H54 (cell line): ENCODE measurements at regions not wholly inside any gene's neighbourhood (a gene's known extent, or its start where the extent isn't known, plus 50 kb on each side); places are given as distances from the start of the nearest gene placed in this dataset.
"Not testable (repeated sequence)": the region's sequence is repeated elsewhere in the genome, so short reads cannot be mapped to it uniquely, and the experiment has no call there.

Source experiments
- DNase-seq: peaks from one replicate; pipeline ENCODE4 v3.0.0; 2011; ENCODE audit warnings: low spot score, mixed read lengths; ENCODE audit not compliant: insufficient read length
- FAIRE-seq: peaks from 3 replicates; lab custom pipeline; 2011; peaks lifted over from hg19 to GRCh38; lab: Jason Lieb, UNC
- POLR2A ChIP-seq: IDR thresholded peaks from 2 replicates; pipeline ENCODE4 v1.6.1; 2011; ENCODE audit warnings: low read depth, mild to moderate bottlenecking, low read length

DNA sequence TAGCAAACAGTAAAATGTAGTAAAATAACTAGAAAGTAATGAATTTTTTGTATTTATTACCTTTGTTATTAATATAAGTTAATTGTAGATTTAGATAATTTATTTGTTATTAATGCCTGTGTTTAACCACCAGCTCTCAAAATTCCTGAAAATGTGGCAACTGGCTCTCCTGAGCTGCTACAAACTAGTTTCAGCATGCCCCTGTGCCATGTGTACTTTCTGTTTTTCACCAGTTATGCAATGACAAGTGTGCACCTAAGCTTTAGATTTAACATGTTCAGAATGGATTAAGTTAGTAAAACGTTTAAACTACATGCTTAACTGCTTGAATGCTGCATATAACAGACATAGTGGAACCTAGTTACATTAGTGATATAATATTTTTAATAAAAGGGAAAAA, 88.1 kb downstream of the POSTN start:
- FAIRE-seq (no peak), DNase-seq (no peak)
- TF ChIP-seq POLR2A = no peak

- TF ChIP-seq POLR2A = no peak
- FAIRE-seq (no peak), DNase-seq (no peak)
Measured at GRCh38 chr13:37505531-37505930, 93.0 kb downstream of the POSTN start.

- FAIRE-seq = no peak
- no peak for TF ChIP-seq POLR2A
- DNase-seq = no peak
Measured at GRCh38 chr13:37504251-37504650, 94.3 kb downstream of the POSTN start.

DNA sequence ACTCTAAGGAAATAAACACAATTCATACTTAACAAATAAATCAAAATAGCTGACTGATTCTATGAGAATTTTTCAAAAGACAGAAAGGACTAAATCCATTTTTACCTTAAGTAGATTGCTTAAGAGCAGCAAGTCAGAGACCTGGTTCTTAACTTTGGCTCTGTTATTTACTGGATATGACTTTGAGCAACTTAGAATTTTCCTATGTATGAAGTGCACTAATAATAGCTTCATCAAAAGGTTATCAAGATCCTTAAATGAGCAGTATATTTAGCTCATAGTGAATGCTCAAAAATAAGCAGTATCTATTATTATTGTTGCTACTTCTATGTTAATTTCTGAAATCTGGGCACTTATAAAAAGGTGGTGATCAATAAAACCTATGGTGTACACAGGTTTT, 95.3 kb downstream of the POSTN start:
- no peak for FAIRE-seq
- no peak for TF ChIP-seq POLR2A
- no peak for DNase-seq

DNA sequence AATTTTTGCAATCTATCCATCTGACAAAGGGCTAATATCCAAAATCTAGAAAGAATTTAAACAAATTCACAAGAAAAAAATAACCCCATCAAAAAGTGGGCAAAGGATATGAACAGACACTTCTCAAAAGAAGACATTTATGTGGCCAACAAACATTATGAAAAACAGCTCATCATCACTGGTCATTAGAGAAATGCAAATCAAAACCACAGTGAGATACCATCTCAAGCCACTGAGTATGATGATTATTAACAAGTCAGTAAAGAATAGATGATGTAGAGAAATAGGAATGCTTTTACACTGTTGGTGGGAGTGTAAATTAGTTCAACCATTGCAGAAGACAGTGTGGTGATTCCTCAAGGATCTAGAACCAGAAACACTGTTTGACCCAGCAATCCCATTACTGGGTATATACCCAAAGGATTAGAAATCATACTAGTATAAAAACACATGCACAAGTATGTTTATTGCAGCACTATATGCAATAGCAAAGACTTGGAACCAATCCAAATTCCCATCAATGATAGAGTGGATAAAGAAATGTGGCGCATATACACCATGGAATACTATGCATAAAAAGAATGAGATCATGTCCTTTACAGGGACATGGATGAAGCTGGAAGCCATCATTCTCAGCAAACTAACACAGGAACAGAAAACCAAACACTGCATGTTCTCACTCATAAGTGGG, 96.1 kb downstream of the POSTN start:
- not testable (repeated sequence) for FAIRE-seq, DNase-seq

- no peak for TF ChIP-seq POLR2A
- no peak for FAIRE-seq
Measured at GRCh38 chr13:37501187-37501586, 97.4 kb downstream of the POSTN start.

DNA sequence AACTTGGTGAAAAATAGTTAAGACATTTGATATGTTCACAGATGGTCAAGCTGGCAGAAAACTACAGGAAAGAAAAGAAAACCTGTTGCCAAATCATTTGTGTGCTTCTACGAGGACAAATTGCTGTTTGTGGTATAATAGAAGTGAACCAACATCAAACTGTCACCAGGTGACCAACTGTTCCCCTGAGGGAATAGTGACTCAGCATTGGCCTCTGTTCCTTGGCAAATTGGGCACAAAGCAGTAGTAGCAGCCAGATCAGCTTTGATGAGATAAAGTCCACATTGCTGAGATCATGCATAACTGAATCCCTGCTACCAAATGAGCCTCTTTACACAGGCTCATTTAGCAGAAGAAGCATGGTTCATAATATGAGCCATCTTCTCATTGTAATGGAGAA, 103.5 kb downstream of the POSTN start:
- no peak for TF ChIP-seq POLR2A
- DNase-seq = no peak
- peak; percentile 15 for FAIRE-seq

More at GRCh38 chr13:37501187-37501586, 97.4 kb downstream of the POSTN start:
- DNase-seq = no peak

GRCh38 chr13:37493775-37494174, 104.8 kb downstream of the POSTN start:
- no peak for TF ChIP-seq POLR2A
- FAIRE-seq (no peak), DNase-seq (no peak)

DNA sequence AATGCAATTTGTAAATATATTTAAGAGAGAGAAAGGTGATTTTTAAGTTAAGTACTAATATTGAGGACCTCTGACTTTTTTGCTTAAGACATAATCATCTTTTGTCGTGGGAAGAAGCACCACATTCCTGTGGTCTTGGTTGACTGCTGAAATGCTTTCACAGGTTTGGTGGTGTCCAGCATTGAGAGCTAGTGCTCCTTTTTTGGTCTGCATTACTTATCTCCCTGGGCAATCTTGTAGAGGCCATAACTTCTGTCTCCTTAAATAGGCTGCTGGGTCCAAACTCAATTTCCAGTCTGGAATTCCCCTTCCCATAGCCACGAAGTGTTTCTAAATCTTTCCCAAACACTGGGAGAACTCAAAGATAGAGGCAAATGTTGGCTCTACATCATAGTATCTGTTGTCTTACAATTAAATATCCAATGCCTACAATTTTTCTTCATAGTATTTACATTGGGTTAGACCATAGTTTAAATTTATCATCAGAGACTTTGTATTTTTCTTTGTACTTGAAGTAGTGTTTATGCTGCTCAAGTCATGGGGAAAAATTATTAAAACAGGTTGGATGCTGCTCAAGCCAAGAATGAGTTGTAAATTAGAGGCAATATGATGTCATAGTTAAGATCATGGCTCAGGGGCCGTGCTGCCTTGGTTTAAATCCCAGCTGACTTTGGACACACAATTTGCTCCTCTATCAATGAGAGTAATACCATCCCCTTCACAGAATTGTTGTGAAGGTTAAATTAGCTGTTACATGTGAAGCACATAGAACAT, 105.6 kb downstream of the POSTN start:
- no peak for DNase-seq

DNA sequence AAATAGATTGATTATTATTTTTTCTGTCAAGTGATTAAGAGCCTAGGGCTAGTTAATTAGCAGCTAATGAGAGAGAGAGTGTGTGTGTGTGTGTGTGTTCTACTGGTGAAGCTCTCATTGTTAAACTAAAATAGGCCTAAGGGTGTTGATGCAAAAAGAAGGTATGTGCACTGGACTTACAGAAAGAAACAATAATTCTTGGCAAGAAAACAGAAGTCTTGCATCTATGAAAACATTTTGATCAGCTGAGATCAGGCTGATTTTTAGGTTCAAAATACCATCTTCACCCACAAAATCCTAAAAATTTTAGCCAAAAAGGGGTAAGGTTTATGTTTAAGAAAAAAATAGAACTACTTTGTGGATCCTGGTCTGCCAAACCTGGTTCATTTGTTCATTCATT, 106.5 kb downstream of the POSTN start:
- no peak for FAIRE-seq
- TF ChIP-seq POLR2A = no peak
- DNase-seq = no peak

More for the DNA sequence above, 105.6 kb downstream of the POSTN start:
- TF ChIP-seq POLR2A = no peak
- FAIRE-seq = no peak

GRCh38 chr13:37491661-37492060, 106.9 kb downstream of the POSTN start:
- DNase-seq (no peak), FAIRE-seq (no peak)
- no peak for TF ChIP-seq POLR2A

GRCh38 chr13:37490176-37490779, 108.3 kb downstream of the POSTN start:
- FAIRE-seq (no peak), DNase-seq (no peak)
- no peak for TF ChIP-seq POLR2A

GRCh38 chr13:37488726-37489125, 109.8 kb downstream of the POSTN start:
- no peak for FAIRE-seq
- no peak for DNase-seq
- TF ChIP-seq POLR2A = no peak

- TF ChIP-seq POLR2A = no peak
- no peak for FAIRE-seq
- no peak for DNase-seq
Measured at GRCh38 chr13:37486171-37486681, 112.3 kb downstream of the POSTN start.
